ENCODE measurements at regions not wholly inside any gene's neighbourhood (a gene's known extent, or its start where the extent isn't known, plus 50 kb on each side); places are given as distances from the start of the nearest gene placed in this dataset.

GRCh38 chr5:19388391-19388790 is 599.6 kb downstream of the CDH18 start:
- Histone ChIP-seq H4K5ac (ENCODE audit: insufficient read length, low read depth, low read length) (no peak overlapping the region), H3K79me2 (ENCODE audit: insufficient read depth, low read length) (no peaks in the 10 kb centered on the region), H3K27me3 (ENCODE audit: insufficient read depth, low read length) (no peaks in the 10 kb centered on the region), H2BK15ac (ENCODE audit: low read depth, low read length) (no peak overlapping the region), H3K23ac (ENCODE audit: insufficient read length, low read depth, low read length) (no peak overlapping the region), H3K56ac (ENCODE audit: insufficient read length, low read depth, low read length) (no peak overlapping the region), H3K23me2 (ENCODE audit: insufficient read length, low read depth, low read length, poor library complexity, severe bottlenecking) (no peaks in the 10 kb centered on the region), H3K9ac (ENCODE audit: extremely low read depth, insufficient read length, low read length) (no peak overlapping the region), H4K20me1 (ENCODE audit: control insufficient read depth, insufficient read depth, insufficient read length) (no peaks in the 10 kb centered on the region), H4K8ac (replicated peaks; ENCODE audit: insufficient read length, low read depth, low read length) (no peak overlapping the region), H2BK12ac (ENCODE audit: insufficient read length, low read depth, low read length) (no peak overlapping the region), H3K4me2 (ENCODE audit: insufficient read depth, insufficient read length, low read length) (no peak overlapping the region), H2BK5ac (ENCODE audit: insufficient read length, low read length) (no peak overlapping the region), H3K4me1 (ENCODE audit: insufficient read depth, low read length) (no peaks in the 10 kb centered on the region), H3K9me3 (ENCODE audit: control insufficient read depth, low read depth, low read length) (no peaks in the 10 kb centered on the region), H2AK5ac (ENCODE audit: insufficient read length, low read length) (no peak overlapping the region), H4K91ac (ENCODE audit: insufficient read length, low read depth, low read length) (no peak overlapping the region), H3K4ac (ENCODE audit: low read depth, low read length) (no peak overlapping the region), H3K27ac (ENCODE audit: insufficient read length, low read depth, low read length) (no peak overlapping the region), H2BK20ac (ENCODE audit: low read depth, low read length, poor library complexity, severe bottlenecking) (no peak overlapping the region), H3T11ph (ENCODE audit: low read length) (no peak overlapping the region), H3K18ac (ENCODE audit: insufficient read length, low read depth, low read length) (no peak overlapping the region), H3K79me1 (ENCODE audit: insufficient read depth, low read depth, low read length, poor library complexity, severe bottlenecking) (no peaks in the 10 kb centered on the region), H2BK120ac (ENCODE audit: low read depth, low read length, poor library complexity, severe bottlenecking) (no peak overlapping the region), H2AFZ (ENCODE audit: low read length) (no peak overlapping the region), H3K14ac (ENCODE audit: insufficient read depth, low read length) (no peak overlapping the region)
- Mint-ChIP-seq H3K27ac (peak overlapping the region in 1 of 3 experiments; percentile 47; a peak in 1 of 7 replicates), H3K4me1 (no peaks in the 10 kb centered on the region), H3K36me3 (ENCODE audit: insufficient read depth in 1 of 3, low read depth in 3 of 3) (no peaks in the 10 kb centered on the region), H3K9me3 (no peaks in the 10 kb centered on the region), H3K27me3 (ENCODE audit: low read depth) (no peaks in the 10 kb centered on the region), H3K4me3 (no peak overlapping the region)
- TF ChIP-seq, protein P1, sequence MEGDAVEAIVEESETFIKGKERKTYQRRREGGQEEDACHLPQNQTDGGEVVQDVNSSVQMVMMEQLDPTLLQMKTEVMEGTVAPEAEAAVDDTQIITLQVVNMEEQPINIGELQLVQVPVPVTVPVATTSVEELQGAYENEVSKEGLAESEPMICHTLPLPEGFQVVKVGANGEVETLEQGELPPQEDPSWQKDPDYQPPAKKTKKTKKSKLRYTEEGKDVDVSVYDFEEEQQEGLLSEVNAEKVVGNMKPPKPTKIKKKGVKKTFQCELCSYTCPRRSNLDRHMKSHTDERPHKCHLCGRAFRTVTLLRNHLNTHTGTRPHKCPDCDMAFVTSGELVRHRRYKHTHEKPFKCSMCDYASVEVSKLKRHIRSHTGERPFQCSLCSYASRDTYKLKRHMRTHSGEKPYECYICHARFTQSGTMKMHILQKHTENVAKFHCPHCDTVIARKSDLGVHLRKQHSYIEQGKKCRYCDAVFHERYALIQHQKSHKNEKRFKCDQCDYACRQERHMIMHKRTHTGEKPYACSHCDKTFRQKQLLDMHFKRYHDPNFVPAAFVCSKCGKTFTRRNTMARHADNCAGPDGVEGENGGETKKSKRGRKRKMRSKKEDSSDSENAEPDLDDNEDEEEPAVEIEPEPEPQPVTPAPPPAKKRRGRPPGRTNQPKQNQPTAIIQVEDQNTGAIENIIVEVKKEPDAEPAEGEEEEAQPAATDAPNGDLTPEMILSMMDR (conservative IDR thresholded peaks at IDR 0.05): no peak
- DNase-seq: no peak
- WGBS (ENCODE audit: extremely low coverage, insufficient read length, low lambda C conversion rate): no CpG with 5 or more reads among the region's 7 CpGs

Data from H9 (cell line).